GM21447 (cell line): ENCODE measurements at regions not wholly inside any gene's neighbourhood (a gene's known extent, or its start where the extent isn't known, plus 50 kb on each side); places are given as distances from the start of the nearest gene placed in this dataset.
"Not testable (repeated sequence)": the region's sequence is repeated elsewhere in the genome, so short reads cannot be mapped to it uniquely, and the experiment has no call there.

Experiments
- ATAC-seq: cut with Tn5 transposase; IDR thresholded peaks from one replicate; pipeline ENCODE4 v1.9.1; 2021; ENCODE audit not compliant: unreplicated experiment

GRCh38 chr3:150303768-150304167 is 104.3 kb upstream of the TSC22D2 start:
- ATAC-seq: peak; percentile 70

GRCh38 chr3:150302246-150302645 is 105.9 kb upstream of the TSC22D2 start:
- ATAC-seq: no peak

- no peak for ATAC-seq
Observed at GRCh38 chr3:150300852-150301517, 107.1 kb upstream of the TSC22D2 start.

- ATAC-seq: no peak
Observed at GRCh38 chr3:150300388-150300787, 107.7 kb upstream of the TSC22D2 start.

- no peak for ATAC-seq
Observed at GRCh38 chr3:150299201-150299600, 108.9 kb upstream of the TSC22D2 start.

- no peak for ATAC-seq
Observed at GRCh38 chr3:150296966-150297365, 111.1 kb upstream of the TSC22D2 start.

- ATAC-seq: no peak
Observed at GRCh38 chr3:150296123-150296735, 111.9 kb upstream of the TSC22D2 start.

GRCh38 chr3:150293401-150294001 is 114.6 kb upstream of the TSC22D2 start:
- ATAC-seq: no peak

GRCh38 chr3:150292891-150293290 is 115.2 kb upstream of the TSC22D2 start:
- no peak for ATAC-seq

GRCh38 chr3:150291515-150291914 is 116.6 kb upstream of the TSC22D2 start:
- no peak for ATAC-seq

- ATAC-seq: peak; percentile 65
Observed at GRCh38 chr3:150286390-150287147, 121.5 kb upstream of the TSC22D2 start.

GRCh38 chr3:150285601-150286000 is 122.5 kb upstream of the TSC22D2 start:
- no peak for ATAC-seq

- no peak for ATAC-seq
Observed at GRCh38 chr3:150278843-150279381, 129.2 kb upstream of the TSC22D2 start.

- no peak for ATAC-seq
Observed at GRCh38 chr3:150278195-150278594, 129.9 kb upstream of the TSC22D2 start.

GRCh38 chr3:150277444-150277843 is 130.7 kb upstream of the TSC22D2 start:
- ATAC-seq: no peak

- ATAC-seq: no peak
Observed at GRCh38 chr3:150275941-150276340, 132.2 kb upstream of the TSC22D2 start.

- no peak for ATAC-seq
Observed at GRCh38 chr3:150274372-150274771, 133.7 kb upstream of the TSC22D2 start.

- no peak for ATAC-seq
Observed at GRCh38 chr3:150273396-150273795, 134.7 kb upstream of the TSC22D2 start.

- no peak for ATAC-seq
Observed at GRCh38 chr3:150271591-150271960, 136.5 kb upstream of the TSC22D2 start.

- ATAC-seq: no peak
Observed at GRCh38 chr3:150270883-150271590, 137.1 kb upstream of the TSC22D2 start.

GRCh38 chr3:150270444-150270843 is 137.7 kb upstream of the TSC22D2 start:
- not testable (repeated sequence) for ATAC-seq
